NCI-H2227 treated with DMSO at 0.1 percent for 48 hours (cell line): ENCODE measurements at regions not wholly inside any gene's neighbourhood (a gene's known extent, or its start where the extent isn't known, plus 50 kb on each side); places are given as distances from the start of the nearest gene placed in this dataset.
"Not testable (repeated sequence)": the region's sequence is repeated elsewhere in the genome, so short reads cannot be mapped to it uniquely, and the experiment has no call there.

ENCODE experiments used
- DNase-seq: peaks from one replicate; lab custom pipeline; 2025; lab: John Stamatoyannopoulos, UW

DNA sequence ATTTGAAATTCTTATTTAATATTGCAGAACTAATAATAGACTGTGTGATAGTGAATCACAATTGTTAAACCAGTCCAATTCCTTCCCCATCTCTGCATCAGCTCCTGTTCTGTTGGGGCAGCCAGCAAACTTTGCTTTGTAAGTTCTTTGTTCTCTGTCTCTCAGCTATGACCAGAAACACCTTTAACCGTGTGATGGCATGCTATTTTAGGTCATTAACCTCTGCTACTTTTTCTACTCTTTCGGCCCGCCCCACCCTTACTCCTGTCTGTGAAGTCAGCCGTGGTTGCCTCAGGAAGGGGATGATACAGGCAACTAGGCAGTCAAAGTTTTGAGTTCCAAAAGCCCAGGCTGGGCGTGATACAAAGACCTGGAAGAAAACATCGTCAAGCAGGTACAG is 51.3 kb upstream of the EGFL6 start:
- no peak for DNase-seq

DNA sequence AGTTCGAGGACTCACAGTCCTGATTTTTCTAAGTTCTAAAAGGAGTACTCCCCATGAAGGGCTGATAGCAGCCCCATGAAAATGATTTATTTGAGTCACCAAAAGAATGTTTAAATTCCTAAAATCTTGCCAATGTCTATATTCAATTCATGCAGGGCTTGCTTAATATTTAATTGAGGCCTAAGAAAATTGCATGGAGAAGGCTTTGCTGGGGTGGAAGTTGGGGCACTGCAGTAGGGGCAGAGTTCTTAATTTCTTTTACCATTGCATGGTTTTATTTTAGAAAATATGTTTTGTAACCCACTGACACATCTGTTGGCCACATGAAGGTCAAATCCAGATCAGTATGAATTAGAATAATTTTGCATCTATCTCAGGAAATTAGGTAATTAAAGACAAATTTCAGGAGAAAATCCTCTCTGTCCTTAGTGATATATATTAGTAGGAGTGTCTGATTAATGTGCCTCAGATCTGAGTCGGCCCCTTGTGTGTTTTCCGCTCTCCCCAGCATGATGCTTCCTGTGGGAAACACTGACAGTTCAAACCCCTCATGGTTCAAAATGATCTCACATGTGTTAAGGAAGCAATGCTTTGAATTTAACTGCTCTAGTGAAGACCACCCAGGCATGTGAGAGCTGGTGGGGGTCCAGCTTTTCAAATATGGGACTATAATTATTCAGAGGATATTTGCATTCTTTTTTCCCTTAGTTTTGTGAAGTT is 54.0 kb upstream of the EGFL6 start:
- DNase-seq = no peak

DNA sequence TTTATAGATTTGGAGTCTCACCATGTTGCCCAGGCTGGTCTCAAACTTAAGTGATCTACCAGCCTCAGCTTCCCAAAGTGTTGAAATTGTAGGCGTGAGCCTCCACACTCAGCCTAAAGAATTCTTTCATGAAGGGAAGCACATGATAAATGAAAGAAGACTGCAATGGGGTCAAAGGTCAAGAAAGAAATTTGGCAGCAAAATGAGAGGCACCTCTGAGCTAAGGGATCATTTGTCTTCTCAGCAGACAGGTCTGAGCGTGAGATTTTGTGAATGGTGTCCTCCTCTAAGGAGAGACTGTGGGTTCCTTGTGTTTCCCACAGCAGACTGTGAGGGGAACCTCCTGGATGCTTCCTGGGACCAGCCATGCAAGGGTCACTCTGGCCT is 57.5 kb upstream of the EGFL6 start:
- no peak for DNase-seq

DNA sequence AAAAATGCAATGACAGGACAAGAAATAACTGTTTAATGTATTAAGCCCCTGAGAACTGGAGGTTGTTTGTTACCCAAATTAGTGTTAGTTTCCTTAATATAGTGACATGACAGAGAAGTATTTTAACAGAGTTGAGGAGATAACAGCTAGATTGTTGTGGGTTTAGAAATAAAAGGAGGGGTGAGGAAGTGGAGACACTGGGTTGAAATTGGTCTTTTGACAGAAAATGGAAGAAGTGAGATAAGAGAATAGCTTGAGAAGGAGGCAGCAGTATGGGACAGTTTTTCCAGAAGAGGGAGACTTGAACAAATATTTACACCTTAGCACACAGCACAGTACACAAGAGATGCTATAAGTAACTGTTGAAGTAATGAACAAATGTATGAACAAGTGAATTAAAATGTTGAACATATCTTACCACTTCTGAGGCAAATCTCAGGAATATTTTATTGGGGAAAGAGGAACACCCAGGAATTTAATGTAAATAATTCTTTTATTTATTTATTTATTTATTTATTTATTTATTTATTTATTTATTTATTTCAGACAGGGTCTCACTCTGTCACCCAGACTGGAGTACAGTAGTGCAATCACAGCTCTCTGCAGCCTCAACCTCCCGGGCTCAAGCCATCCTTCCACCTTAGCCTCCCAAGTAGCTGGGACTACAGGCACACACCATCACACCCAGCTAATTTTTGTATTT is 58.0 kb upstream of the EGFL6 start:
- DNase-seq = no peak

DNA sequence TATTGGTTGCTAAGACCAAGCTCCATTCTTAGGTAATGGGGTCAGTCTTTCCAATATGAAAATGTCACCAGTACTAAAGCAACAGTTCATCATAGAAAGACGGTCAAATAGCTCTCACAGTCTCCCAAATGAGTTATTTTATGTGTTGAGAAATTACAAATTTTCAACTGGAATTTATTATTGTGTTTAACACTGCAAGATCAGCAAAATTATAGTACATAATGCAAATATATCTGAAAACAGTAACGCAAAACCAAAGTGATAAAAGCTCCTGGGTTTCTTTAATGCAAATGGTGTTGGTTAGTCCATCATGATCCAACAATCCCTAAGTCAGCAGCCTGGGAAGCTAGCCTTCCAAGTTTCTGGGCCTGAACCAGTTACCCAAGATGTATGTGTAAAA is 61.5 kb upstream of the EGFL6 start:
- no peak for DNase-seq

DNA sequence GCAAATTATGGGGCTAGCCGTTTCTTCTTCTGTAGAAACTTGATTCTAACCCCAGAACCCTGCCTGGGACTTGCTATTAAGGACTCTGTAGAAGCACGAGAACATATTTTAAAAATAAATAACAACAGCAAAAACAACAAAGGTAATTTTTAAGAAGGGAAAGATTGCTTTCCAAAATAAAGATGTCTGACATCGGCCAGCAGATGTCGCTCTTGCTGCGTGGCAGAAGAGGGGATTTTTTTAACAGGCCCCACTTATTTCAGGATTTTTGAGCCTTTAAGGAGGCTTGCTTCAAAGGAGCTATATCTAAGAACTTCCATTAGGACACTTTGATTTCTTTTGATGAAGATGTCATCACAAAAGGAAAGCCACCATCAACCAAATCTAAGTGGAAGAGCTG is 62.8 kb upstream of the EGFL6 start:
- DNase-seq = peak; percentile 56

DNA sequence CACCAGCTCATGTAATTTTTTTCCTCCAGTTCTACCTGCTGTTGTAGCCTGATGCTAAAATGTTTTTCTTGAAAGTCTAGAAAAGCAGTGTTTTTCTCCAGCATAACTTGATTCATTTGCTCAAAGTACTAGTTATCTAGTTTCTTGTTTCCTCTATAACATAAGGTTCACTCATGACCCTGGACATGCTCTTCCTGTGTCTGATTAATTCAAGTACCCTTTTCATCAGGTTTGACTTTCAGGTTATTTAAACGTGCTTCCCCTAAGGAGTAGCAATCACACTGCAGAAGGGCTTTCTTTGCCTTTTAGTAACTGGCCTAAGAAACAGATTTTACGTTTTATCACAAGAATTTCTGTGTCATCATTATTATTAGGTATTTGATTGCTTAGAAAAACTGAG is 66.8 kb upstream of the EGFL6 start:
- no peak for DNase-seq

DNA sequence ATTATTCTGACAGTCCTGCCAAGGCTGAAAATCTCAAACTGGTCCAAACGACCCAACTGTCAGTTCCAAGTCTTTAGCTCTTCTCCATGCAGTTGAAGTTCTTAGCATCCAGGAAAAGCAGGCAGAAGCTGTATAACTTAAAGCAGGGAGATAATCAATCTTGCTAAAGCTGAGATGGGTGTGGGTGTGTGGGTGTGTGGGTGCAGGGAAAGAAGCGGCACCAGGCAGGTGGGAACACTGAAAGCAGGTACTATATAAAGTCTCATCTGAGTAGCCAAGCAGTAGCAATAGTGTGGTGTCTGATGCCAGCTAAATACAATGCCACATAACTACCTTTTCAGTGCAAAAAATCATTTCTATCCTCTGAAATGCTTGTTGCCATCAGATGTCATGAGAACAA is 69.7 kb upstream of the EGFL6 start:
- DNase-seq = no peak

DNA sequence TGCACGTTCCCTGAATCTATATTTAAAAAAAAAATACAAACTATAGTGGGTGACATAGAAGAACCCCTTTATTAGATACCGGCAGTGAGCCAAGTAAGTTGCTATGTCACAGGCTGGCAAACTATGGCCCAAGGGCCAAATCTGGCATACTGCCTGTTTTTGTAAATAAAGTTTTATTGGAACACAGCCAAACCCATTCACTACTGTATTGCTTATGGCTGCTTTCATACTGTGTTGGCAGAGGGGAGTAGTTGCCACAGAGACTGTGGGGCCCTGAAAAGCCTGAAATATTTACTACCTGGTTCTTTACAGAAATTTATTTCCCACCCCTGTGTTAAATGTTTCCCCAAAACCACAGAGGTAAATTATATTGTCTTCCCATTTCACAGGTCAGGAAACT is 71.2 kb upstream of the EGFL6 start:
- DNase-seq = no peak

DNA sequence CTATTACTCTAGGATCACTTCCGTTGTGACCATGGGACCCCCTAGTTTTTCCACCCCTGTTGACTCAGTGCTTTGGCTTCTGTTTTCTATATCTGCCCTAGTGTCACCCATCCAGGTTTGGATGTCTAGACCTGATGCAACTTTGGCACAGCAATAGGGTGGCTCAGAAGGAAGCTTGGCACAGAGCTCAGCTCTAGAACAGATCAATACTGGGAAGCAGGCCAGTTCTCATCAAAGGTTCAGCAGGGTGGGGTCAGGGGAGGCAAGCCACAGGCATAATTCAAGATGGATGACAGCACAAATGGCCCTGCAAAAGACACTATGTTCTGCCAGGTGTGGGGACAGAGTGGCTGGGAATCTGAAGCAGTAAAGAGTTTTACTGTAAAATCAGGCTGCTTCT is 74.2 kb upstream of the EGFL6 start:
- no peak for DNase-seq

DNA sequence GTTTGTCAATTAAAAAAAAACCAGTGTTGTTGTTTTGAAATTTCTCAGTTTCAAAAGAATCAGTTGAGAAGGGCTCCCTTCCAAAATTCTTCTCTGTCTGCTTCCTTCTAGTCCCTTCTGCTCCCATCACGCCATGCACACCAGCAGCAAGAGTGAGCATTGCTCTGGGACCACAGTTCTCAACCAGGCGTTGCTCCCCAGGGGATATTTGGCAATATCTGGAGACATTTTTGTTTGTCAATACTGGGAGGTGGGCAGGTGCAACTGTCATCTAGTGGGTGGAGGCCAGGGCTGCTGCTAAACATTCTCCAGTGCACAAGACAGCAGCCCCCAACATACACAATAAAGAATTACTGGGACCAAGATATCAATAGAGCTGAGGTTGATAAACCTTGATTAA is 74.8 kb upstream of the EGFL6 start:
- no peak for DNase-seq

DNA sequence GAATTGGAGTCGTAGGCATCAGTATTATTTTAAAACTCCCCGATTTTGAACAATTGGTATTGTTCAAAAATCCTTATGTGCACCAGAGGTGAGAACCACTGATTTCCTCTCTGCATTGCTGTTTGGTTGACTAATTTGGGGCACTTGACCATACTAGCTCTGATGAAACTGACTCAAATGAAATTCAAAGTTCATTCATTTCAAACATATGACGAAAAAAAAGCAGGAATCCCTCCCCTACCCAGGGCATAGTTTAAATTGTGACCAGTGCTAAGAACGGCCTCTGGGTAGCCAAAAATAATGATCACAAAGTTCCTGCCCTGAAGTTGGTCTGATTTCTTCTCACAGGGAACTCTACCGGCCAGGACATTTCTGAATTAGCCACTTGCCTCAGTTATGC is 75.7 kb upstream of the EGFL6 start:
- no peak for DNase-seq

DNA sequence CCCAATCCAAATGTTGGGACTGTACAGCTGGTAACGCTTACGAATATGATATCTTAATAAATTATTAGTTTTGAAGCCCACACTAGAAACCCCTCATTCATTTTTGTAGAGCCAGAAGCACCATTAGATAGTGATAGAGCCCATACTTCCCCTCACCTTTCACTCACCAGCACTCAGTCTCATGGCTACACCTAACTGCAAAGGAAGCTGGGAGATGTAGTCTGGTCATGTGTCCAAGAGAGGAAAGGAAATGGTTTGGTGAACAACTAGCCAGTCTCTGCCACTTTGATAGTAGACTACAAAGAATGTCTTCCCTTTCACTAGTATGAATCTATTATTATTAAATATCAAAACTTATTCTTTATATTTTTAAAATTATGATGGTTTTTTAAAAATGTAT is 77.1 kb upstream of the EGFL6 start:
- DNase-seq = no peak

DNA sequence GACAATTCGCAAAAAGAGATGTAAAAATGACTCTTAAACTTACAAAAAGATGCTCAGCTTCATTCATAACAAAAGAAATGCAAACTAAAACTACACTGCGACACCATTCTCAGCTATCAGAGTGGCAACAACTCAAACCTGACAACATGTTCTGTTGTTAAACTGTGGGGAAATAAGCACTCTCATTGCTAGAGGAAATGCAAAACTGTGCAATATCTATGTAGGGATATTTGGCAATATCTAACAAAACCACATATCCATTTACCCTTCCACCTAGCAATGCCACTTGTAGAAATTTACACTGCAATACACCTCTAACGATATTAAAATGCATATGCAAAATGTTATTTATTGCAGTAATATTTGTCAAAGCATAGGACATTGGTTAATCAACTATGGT is 78.3 kb upstream of the EGFL6 start:
- DNase-seq = no peak

DNA sequence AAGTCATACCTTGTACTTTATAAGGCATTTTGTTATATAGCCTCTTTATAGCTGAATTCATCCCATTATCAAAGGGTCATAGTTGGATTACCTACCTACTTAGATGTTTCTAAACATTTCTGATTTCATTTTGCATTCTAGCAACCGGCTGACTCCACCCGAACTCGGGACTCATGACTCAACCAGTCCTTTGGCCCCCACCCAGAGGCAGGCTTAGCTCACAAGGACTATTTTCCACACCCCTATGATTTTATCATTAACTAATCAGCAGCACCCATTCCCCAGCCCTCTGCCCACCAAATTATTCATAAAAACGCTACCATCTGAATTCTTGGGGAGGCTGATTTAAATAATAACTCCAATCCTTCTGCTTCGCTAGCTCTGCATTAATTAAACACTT is 79.9 kb upstream of the EGFL6 start:
- no peak for DNase-seq

DNA sequence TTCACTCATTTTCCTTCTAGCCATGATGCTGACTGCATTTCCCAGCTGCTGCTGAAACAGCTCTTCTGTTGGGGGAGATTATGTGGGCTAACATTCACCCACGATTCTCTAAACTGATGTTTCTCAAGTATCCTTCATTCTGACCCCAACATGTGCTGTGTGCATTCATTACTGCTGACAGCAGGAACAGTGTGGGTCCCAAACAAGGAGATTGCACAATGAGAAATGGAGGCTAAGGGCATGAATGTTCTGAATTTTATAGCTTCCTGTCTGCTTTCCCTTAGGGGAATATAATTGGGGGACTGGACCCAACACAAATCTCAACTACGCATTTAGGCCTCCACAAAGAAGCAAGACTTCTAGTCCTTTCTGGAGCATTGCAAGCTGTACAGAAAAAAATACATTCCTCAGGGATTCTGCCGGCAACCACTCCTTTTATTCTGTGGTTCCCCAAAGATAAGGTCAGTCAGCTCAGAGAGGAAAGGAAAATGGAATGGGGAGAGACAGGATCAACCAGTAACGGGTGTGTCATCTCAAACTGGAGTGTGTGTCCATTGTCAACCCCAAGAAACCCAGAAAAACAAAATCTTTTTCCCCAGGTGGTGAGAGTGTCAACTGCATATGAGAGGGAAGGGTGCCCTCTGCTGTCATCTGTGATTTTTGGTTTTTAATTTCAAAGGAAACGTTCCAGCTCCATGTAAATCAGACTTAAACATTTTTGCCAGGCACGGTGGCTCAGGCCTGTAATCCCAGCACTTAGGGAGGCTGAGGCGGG is 81.5 kb upstream of the EGFL6 start:
- peak; percentile 76 for DNase-seq

DNA sequence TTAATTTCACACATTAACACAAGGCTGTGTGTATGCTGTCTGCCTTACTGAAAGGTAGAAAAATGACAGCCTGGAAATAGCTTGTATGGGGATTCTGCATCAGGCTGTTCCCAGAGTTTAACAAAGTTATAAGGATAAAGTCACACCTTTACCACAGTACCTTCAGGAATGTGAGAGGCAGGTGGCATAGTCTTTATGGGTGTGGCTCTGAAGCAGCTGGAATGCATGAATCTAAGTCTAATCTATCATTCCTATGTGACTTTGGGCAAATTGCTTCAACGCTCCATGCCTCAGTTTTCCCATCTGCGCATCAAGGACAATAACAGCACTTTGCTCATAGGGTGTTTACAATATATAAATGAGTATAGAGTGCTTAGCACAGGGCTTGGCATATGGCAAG is 84.2 kb upstream of the EGFL6 start:
- DNase-seq = no peak

DNA sequence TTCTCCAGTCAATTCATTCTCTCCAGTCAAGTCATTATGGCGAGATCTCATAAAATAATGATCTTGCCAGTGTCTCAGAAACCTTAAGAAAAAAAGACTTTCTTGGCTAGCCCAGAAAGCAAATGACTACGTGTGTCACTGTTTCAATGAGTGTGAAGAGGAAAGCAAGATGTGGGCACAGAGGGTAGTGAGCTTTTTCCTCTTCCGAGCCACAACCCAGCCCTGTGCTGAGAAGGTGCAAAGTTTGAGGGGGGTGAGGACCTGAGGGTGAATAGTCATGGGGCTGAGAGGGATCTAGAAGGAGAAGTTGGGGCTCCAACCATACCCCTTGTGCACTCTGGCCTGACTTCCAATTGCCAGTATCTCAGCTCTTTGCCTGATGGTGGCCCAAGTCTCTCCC is 85.6 kb upstream of the EGFL6 start:
- DNase-seq = no peak

DNA sequence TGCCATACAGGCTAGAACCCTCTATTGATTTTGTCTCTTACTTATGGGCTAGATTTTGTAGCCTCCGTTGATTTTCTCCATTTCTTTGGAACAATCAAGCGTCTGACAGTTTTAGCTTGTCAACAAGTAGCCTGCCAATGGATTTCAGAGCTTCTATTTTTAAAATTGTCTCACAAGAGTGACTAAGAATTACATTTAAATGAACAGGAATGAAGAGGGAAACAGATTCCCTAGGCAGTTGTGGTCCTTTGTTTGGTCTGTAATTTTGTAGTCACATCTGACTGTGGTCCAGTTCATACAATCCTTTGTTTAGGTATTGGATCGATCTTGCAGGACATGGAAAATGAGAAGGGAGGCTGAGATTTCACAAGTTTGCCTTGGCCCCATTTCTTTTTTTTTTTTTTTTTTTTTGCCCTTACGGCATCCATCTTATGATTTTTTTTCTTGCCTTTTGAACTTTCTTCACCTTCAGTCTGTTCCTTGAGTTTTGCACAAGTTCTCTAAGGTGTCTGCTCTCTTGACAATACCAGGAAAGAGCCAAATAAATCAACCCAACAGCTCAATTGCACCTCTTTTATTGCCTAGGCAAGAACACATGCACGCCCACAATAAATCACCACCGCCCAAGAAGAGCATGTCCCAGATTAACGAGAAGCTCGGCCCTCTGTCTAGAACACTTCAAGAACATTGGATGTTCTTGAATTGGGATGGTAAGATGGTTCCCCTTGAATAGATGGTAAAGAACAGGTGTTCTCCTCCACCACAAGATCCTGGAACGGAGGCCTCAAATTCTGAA is 86.5 kb upstream of the EGFL6 start:
- DNase-seq = no peak

DNA sequence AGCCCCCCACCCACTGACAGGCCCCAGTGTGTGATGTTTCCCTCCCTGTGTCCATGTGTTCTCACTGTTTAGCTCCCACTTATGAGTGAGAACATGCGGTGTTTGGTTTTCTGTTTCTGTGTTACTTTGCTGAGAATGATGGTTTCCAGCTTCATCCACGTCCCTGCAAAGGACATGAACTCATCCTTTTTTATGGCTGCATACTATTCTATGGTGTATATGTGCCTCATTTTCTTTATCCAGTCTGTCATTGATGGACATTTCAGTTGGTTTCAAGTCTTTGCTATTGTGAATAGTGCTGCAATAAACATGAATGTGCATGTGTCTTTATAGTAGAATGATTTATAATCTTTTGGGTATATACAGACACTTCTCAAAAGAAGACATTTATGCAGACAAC is 88.6 kb upstream of the EGFL6 start:
- not testable (repeated sequence) for DNase-seq

DNA sequence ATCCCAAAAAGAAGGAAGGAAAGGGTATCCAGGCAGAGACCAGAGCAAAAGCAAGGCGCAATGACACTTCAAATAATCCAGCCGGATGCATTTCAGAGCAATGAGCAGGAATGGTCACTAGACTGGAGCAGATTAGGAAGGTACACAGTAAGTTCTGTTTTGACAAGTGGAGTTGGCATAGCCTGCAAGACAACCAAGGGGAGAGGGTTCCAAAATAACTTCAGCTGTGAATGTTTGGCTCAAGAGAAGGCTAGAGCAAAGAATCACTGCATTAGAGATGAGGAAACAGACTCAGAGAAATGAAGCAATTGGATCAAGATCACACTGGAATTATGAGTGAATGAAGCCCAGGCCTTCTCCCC is 90.0 kb upstream of the EGFL6 start:
- DNase-seq = no peak

DNA sequence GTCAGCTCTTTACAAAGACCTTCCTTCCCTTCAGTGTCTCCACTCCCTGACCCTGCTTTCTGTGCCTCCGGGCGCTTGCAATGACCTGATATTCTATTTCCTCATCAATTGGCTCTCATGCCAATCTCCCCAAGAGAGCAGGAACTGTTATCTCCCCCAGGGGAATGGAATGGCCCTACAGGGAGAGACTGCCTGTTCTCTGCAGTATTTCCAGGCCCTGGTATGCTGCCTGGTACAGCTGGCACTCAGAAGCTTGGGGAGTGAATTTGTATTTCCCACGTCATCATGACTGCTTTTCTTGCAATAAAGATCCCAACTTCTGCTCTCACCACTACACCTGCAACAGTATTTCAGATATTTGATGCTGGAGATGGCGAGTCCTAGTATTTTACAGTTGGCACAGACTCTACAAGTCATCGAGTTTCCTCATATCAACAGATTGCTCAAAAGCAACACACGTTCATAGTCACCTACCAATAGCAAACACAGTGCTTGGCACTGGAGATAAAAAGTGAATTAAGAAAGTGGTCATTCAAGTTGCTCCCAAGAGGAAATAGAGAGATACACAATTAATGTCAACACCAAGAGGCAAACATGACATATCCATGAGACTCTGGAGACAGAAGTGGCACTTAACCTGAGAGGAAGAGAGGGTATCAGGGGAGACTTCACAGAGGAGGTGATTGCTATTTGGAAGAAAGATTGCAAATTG is 90.5 kb upstream of the EGFL6 start:
- DNase-seq = no peak
